HL-60 (cell line): ENCODE measurements at regions not wholly inside any gene's neighbourhood (a gene's known extent, or its start where the extent isn't known, plus 50 kb on each side); places are given as distances from the start of the nearest gene placed in this dataset.

ENCODE experiments used
- POLR2AphosphoS5 ChIP-seq: IDR thresholded peaks from 2 replicates; pipeline ENCODE4 v1.6.1; 2012; ENCODE audit warnings: low read depth
- TF ChIP-seq, protein P1 (sequence below): IDR thresholded peaks from 2 replicates; pipeline ENCODE4 v1.6.1; 2012; ENCODE audit warnings: low read depth; ENCODE audit not compliant: insufficient replicate concordance
- TF ChIP-seq, protein P2 (sequence below): IDR thresholded peaks from one replicate; pipeline ENCODE4 v1.5.1; 2011; ENCODE audit warnings: low read length, control low read depth, inconsistent platforms; ENCODE audit not compliant: insufficient read depth

DNA sequence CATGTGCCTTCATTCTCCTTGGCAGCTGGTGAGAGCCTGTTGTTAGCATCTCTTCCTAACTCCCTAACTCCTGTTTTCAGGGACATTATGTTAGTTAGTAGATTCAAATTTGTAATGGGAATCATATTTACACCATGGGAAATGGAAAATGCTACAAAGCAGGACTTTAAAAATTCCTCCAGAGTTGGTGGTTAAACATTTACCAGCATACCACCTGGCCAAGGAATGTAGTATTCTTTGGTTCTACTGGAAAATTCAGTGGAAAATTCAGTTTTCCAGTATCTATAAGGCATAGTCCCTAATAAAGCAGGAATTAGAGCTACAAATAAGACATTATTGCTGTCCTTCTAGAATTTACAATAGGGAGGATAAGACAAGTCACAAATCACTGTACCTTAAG lies 291.7 kb downstream of the GPD2 start:
- TF ChIP-seq, protein P1, sequence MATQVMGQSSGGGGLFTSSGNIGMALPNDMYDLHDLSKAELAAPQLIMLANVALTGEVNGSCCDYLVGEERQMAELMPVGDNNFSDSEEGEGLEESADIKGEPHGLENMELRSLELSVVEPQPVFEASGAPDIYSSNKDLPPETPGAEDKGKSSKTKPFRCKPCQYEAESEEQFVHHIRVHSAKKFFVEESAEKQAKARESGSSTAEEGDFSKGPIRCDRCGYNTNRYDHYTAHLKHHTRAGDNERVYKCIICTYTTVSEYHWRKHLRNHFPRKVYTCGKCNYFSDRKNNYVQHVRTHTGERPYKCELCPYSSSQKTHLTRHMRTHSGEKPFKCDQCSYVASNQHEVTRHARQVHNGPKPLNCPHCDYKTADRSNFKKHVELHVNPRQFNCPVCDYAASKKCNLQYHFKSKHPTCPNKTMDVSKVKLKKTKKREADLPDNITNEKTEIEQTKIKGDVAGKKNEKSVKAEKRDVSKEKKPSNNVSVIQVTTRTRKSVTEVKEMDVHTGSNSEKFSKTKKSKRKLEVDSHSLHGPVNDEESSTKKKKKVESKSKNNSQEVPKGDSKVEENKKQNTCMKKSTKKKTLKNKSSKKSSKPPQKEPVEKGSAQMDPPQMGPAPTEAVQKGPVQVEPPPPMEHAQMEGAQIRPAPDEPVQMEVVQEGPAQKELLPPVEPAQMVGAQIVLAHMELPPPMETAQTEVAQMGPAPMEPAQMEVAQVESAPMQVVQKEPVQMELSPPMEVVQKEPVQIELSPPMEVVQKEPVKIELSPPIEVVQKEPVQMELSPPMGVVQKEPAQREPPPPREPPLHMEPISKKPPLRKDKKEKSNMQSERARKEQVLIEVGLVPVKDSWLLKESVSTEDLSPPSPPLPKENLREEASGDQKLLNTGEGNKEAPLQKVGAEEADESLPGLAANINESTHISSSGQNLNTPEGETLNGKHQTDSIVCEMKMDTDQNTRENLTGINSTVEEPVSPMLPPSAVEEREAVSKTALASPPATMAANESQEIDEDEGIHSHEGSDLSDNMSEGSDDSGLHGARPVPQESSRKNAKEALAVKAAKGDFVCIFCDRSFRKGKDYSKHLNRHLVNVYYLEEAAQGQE: no peak
- TF ChIP-seq, protein P2, sequence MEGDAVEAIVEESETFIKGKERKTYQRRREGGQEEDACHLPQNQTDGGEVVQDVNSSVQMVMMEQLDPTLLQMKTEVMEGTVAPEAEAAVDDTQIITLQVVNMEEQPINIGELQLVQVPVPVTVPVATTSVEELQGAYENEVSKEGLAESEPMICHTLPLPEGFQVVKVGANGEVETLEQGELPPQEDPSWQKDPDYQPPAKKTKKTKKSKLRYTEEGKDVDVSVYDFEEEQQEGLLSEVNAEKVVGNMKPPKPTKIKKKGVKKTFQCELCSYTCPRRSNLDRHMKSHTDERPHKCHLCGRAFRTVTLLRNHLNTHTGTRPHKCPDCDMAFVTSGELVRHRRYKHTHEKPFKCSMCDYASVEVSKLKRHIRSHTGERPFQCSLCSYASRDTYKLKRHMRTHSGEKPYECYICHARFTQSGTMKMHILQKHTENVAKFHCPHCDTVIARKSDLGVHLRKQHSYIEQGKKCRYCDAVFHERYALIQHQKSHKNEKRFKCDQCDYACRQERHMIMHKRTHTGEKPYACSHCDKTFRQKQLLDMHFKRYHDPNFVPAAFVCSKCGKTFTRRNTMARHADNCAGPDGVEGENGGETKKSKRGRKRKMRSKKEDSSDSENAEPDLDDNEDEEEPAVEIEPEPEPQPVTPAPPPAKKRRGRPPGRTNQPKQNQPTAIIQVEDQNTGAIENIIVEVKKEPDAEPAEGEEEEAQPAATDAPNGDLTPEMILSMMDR: no peak
- TF ChIP-seq POLR2AphosphoS5: no peak
